OCI-LY1 (cell line): ENCODE measurements at regions not wholly inside any gene's neighbourhood (a gene's known extent, or its start where the extent isn't known, plus 50 kb on each side); places are given as distances from the start of the nearest gene placed in this dataset.

Experiments used
- H2AFZ ChIP-seq: fragments of 200-600 bp; sonication (generic), shearing (Covaris generic); 2 replicates; pipeline ENCODE4 v1.6.0; 2014; ENCODE audit warnings: antibody characterized with exemption, mild to moderate bottlenecking, low read length
- H3F3A ChIP-seq: fragments of 200-600 bp; sonication (generic), shearing (Covaris generic); 2 replicates; pipeline ENCODE4 v1.6.0; 2014; ENCODE audit warnings: mild to moderate bottlenecking, antibody characterized with exemption, low read length, moderate library complexity; ENCODE audit not compliant: insufficient read depth
- H3K27ac ChIP-seq: fragments of 200-600 bp; sonication (generic); 2 replicates; pipeline ENCODE4 v1.5.1; 2014; ENCODE audit warnings: low read length, mixed run types, mild to moderate bottlenecking, low read depth; ENCODE audit not compliant: poor library complexity, severe bottlenecking
- H3K27me3 ChIP-seq: fragments of 200-600 bp; sonication (generic); 2 replicates; pipeline ENCODE4 v1.6.0; 2014; ENCODE audit warnings: antibody characterized with exemption, mild to moderate bottlenecking, low read length, moderate library complexity; ENCODE audit not compliant: insufficient read depth
- H3K36me3 ChIP-seq: fragments of 200-600 bp; sonication (generic); 2 replicates; pipeline ENCODE4 v1.6.1; 2014; ENCODE audit warnings: mild to moderate bottlenecking, antibody characterized with exemption, low read length, moderate library complexity, mixed read lengths; ENCODE audit not compliant: insufficient read depth
- H3K4me1 ChIP-seq: fragments of 200-600 bp; sonication (generic); 2 replicates; pipeline ENCODE4 v1.5.1; 2014; ENCODE audit warnings: mild to moderate bottlenecking, low read length, moderate library complexity; ENCODE audit not compliant: insufficient read depth, severe bottlenecking
- H3K4me2 ChIP-seq: fragments of 200-600 bp; sonication (generic), shearing (Covaris generic); 2 replicates; pipeline ENCODE4 v1.6.1; 2014; ENCODE audit warnings: low read length
- H3K4me3 ChIP-seq: fragments of 200-600 bp; sonication (generic); 2 replicates; pipeline ENCODE4 v1.5.1; 2014; ENCODE audit warnings: low read length, low read depth, mild to moderate bottlenecking, mixed read lengths; ENCODE audit not compliant: poor library complexity, severe bottlenecking
- H3K79me2 ChIP-seq: fragments of 200-600 bp; shearing (Covaris generic); 2 replicates; pipeline ENCODE4 v1.6.1; 2016; ENCODE audit warnings: mixed run types, low read length, mixed read lengths; ENCODE audit not compliant: insufficient read depth
- H3K9ac ChIP-seq: fragments of 200-600 bp; sonication (generic), shearing (Covaris generic); 2 replicates; pipeline ENCODE4 v1.6.1; 2014; ENCODE audit warnings: mild to moderate bottlenecking, low read length, mixed read lengths
- H3K9me2 ChIP-seq: fragments of 200-600 bp; sonication (generic), shearing (Covaris generic); 2 replicates; pipeline ENCODE4 v1.6.1; 2014; ENCODE audit warnings: low read depth, mild to moderate bottlenecking, low read length, mixed read lengths
- H3K9me3 ChIP-seq: fragments of 200-600 bp; shearing (Covaris generic); 2 replicates; pipeline ENCODE4 v1.6.1; 2014; ENCODE audit warnings: low read length, mixed read lengths
- H4K20me1 ChIP-seq: fragments of 200-600 bp; sonication (generic), shearing (Covaris generic); 2 replicates; pipeline ENCODE4 v1.6.0; 2016; ENCODE audit warnings: mild to moderate bottlenecking, low read length; ENCODE audit not compliant: insufficient read depth
- CTCF ChIP-seq: fragments of 200-600 bp; sonication (generic), shearing (Covaris generic); IDR thresholded peaks from 2 replicates; pipeline ENCODE4 v1.5.1; 2017; ENCODE audit warnings: mild to moderate bottlenecking, antibody characterized with exemption, low read length, moderate library complexity, mixed read lengths
- EZH2 ChIP-seq: fragments of 200-600 bp; sonication (generic), shearing (Covaris generic); IDR thresholded peaks from 2 replicates; pipeline ENCODE4 v1.8.0; 2017; ENCODE audit warnings: borderline replicate concordance, mixed run types, mild to moderate bottlenecking, antibody characterized with exemption, low read length, moderate library complexity, mixed read lengths

- TF ChIP-seq EZH2 = no peak
- no peak for TF ChIP-seq CTCF
- no peaks in the 10 kb centered on the region for H4K20me1 ChIP-seq
- no peaks in the 10 kb centered on the region for H3K4me1 ChIP-seq
- 0 out of 2 replicates have a peak, but pooled peaks cover 2% of the 10 kb centered on the region for H3K9me3 ChIP-seq
- no peak overlapping the region for H3K9ac ChIP-seq
- H3K9me2 ChIP-seq = no peaks in the 10 kb centered on the region
- no peaks in the 10 kb centered on the region for H3K27me3 ChIP-seq
- H2AFZ ChIP-seq = 0 out of 2 replicates have a peak overlapping the region, but pooled peaks have one; percentile 65
- H3F3A ChIP-seq = no peaks in the 10 kb centered on the region
- no peak overlapping the region for H3K4me2 ChIP-seq
- H3K79me2 ChIP-seq = no peaks in the 10 kb centered on the region
- no peaks in the 10 kb centered on the region for H3K36me3 ChIP-seq
- H3K27ac ChIP-seq = no peak overlapping the region
- no peak overlapping the region for H3K4me3 ChIP-seq
These were observed 102.3 kb upstream of the FAT1 start for GRCh38 chr4:186826006-186826405.

- TF ChIP-seq EZH2 (no peak), CTCF (no peak)
- H3K9me2 ChIP-seq = no peaks in the 10 kb centered on the region
- no peaks in the 10 kb centered on the region for H3K4me1 ChIP-seq
- H3K36me3 ChIP-seq = no peaks in the 10 kb centered on the region
- H3K27me3 ChIP-seq = no peaks in the 10 kb centered on the region
- 0 out of 2 replicates have a peak, but pooled peaks cover 2% of the 10 kb centered on the region for H3K9me3 ChIP-seq
- no peak overlapping the region for H3K9ac ChIP-seq
- no peaks in the 10 kb centered on the region for H3F3A ChIP-seq
- no peak overlapping the region for H2AFZ ChIP-seq
- no peaks in the 10 kb centered on the region for H4K20me1 ChIP-seq
- H3K4me2 ChIP-seq = no peak overlapping the region
- H3K27ac ChIP-seq = no peak overlapping the region
- no peaks in the 10 kb centered on the region for H3K79me2 ChIP-seq
- H3K4me3 ChIP-seq = no peak overlapping the region
These were observed 103.3 kb upstream of the FAT1 start for GRCh38 chr4:186826846-186827533.

- Histone ChIP-seq H3K4me2 (no peak overlapping the region), H3K4me3 (no peak overlapping the region), H3K36me3 (no peaks in the 10 kb centered on the region), H3K27ac (no peak overlapping the region), H3K9ac (no peak overlapping the region), H3K9me2 (no peaks in the 10 kb centered on the region), H3K4me1 (no peaks in the 10 kb centered on the region), H3K27me3 (no peaks in the 10 kb centered on the region), H3F3A (no peaks in the 10 kb centered on the region), H3K79me2 (no peaks in the 10 kb centered on the region), H3K9me3 (0 out of 2 replicates have a peak, but pooled peaks cover 2% of the 10 kb centered on the region), H2AFZ (no peak overlapping the region), H4K20me1 (no peaks in the 10 kb centered on the region)
- TF ChIP-seq EZH2 (no peak), CTCF (no peak)
These were observed 103.9 kb upstream of the FAT1 start for GRCh38 chr4:186827534-186827897.
